Stromal cell of bone marrow (primary cell): ENCODE measurements at regions not wholly inside any gene's neighbourhood (a gene's known extent, or its start where the extent isn't known, plus 50 kb on each side); places are given as distances from the start of the nearest gene placed in this dataset.
A peak's percentile ranks its signal among the peaks of the same experiment; 100 is the strongest.

Experiments used
- DNase-seq: peaks from one replicate; pipeline ENCODE4 v3.0.0-alpha.2; 2012; ENCODE audit warnings: low read depth

GRCh38 chr13:105219651-105220050, 1315.8 kb downstream of the EFNB2 start:
- DNase-seq: no peak

- no peak for DNase-seq
Observed at GRCh38 chr13:105213512-105213911, 1322.0 kb downstream of the EFNB2 start.

GRCh38 chr13:105207572-105208293, 1327.7 kb downstream of the EFNB2 start:
- no peak for DNase-seq

GRCh38 chr13:105202354-105202753, 1333.1 kb downstream of the EFNB2 start:
- DNase-seq: no peak

- no peak for DNase-seq
Observed at GRCh38 chr13:105201351-105201750, 1334.1 kb downstream of the EFNB2 start.

- no peak for DNase-seq
Observed at GRCh38 chr13:105200181-105200580, 1335.3 kb downstream of the EFNB2 start.

GRCh38 chr13:105196052-105196451, 1339.4 kb downstream of the EFNB2 start:
- no peak for DNase-seq

- DNase-seq: no peak
Observed at GRCh38 chr13:105193026-105193425, 1342.4 kb downstream of the EFNB2 start.

- DNase-seq: no peak
Observed at GRCh38 chr13:105184201-105184600, 1351.3 kb downstream of the EFNB2 start.

GRCh38 chr13:105177265-105177900, 1358.1 kb downstream of the EFNB2 start:
- DNase-seq: no peak

GRCh38 chr13:105170438-105170837, 1365.0 kb downstream of the EFNB2 start:
- no peak for DNase-seq

GRCh38 chr13:105168295-105168694, 1367.2 kb downstream of the EFNB2 start:
- DNase-seq: no peak

GRCh38 chr13:105167385-105167784, 1368.1 kb downstream of the EFNB2 start:
- DNase-seq: no peak

- no peak for DNase-seq
Observed at GRCh38 chr13:105165449-105166125, 1369.9 kb downstream of the EFNB2 start.

GRCh38 chr13:105159841-105160240, 1375.6 kb downstream of the EFNB2 start:
- DNase-seq: no peak

- DNase-seq: no peak
Observed at GRCh38 chr13:105153611-105154010, 1381.9 kb downstream of the EFNB2 start.

- no peak for DNase-seq
Observed at GRCh38 chr13:105151639-105152038, 1383.8 kb downstream of the EFNB2 start.

GRCh38 chr13:105147461-105147860, 1388.0 kb downstream of the EFNB2 start:
- no peak for DNase-seq

- no peak for DNase-seq
Observed at GRCh38 chr13:105144936-105145335, 1390.5 kb downstream of the EFNB2 start.

- DNase-seq: no peak
Observed at GRCh38 chr13:105144020-105144419, 1391.4 kb downstream of the EFNB2 start.

GRCh38 chr13:105142556-105142955, 1392.9 kb downstream of the EFNB2 start:
- no peak for DNase-seq

GRCh38 chr13:105139380-105140285, 1395.8 kb downstream of the EFNB2 start:
- DNase-seq: peak; percentile 12
